A549 (cell line): ENCODE measurements at regions not wholly inside any gene's neighbourhood (a gene's known extent, or its start where the extent isn't known, plus 50 kb on each side); places are given as distances from the start of the nearest gene placed in this dataset.
A peak's percentile ranks its signal among the peaks of the same experiment; 100 is the strongest.

ENCODE experiments used
- ATAC-seq, 2 experiments: fragments of 200-7000 bp in 1 of 2; fragments of >200 bp in 1 of 2; cut with Nextera tagmentation in 1 of 2; cut with Tn5 transposase in 1 of 2; 3 replicates each; pipeline versions ENCODE4 v1.8.0 to v1.9.1; 2018 to 2020; ENCODE audit warnings: mild to moderate bottlenecking in 1 of 2, moderate library complexity in 1 of 2
- CTCF ChIA-PET: fragments of 300-600 bp; sonication (Branson Sonifier 250); formaldehyde crosslinking; extraction: SDS; loops from one replicate; lab custom pipeline; 2021; ENCODE audit warnings: antibody characterized with exemption, inconsistent platforms; lab: Yijun Ruan, JAX
- POLR2A ChIA-PET: fragments of 350-600 bp; formaldehyde crosslinking; extraction: SDS; loops from one replicate; lab custom pipeline; 2021; ENCODE audit warnings: antibody characterized with exemption, inconsistent platforms; lab: Yijun Ruan, JAX
- DNase-seq, 2 experiments: peaks; one replicate each; pipeline versions ENCODE4 v3.0.0 to v3.0.0-alpha.2; 2011 to 2016; ENCODE audit warnings: low read depth in 1 of 2, low spot score in 1 of 2
- FAIRE-seq: peaks from 2 replicates; lab custom pipeline; 2011; peaks lifted over from hg19 to GRCh38; lab: Jason Lieb, UNC
- H3K27ac ChIP-seq, 2 experiments: fragments of >200 bp; sonication (Bioruptor Twin); formaldehyde crosslinking; 3 replicates each; pipeline ENCODE4 v1.5.1; 2016 to 2017
- H3K4me1 ChIP-seq: fragments of >200 bp; sonication (Bioruptor Twin); formaldehyde crosslinking; 3 replicates; pipeline ENCODE4 v1.6.1; 2016
- H3K4me2 ChIP-seq: fragments of >200 bp; sonication (Bioruptor Twin); formaldehyde crosslinking; 3 replicates; pipeline ENCODE4 v1.6.1; 2016
- H3K4me3 ChIP-seq: fragments of >200 bp; sonication (Bioruptor Twin); formaldehyde crosslinking; 3 replicates; pipeline ENCODE4 v1.5.1; 2016
- H3K9me3 ChIP-seq: fragments of >200 bp; sonication (Bioruptor Twin); formaldehyde crosslinking; 3 replicates; pipeline ENCODE4 v1.6.1; 2016
- BHLHE40 ChIP-seq: IDR thresholded peaks from 2 replicates; pipeline ENCODE4 v1.6.1; 2012; ENCODE audit warnings: low read depth, low read length, inconsistent platforms
- CBX2 ChIP-seq: fragments of 200-600 bp; sonication (generic); IDR thresholded peaks from 2 replicates; pipeline ENCODE4 v1.6.1; 2016; ENCODE audit warnings: low read depth, mild to moderate bottlenecking, borderline replicate concordance
- CEBPB ChIP-seq, 2 experiments: fragments of >200 bp in 1 of 2; sonication (Bioruptor Twin) in 1 of 2; formaldehyde crosslinking in 1 of 2; IDR thresholded peaks; 2 replicates each; pipeline ENCODE4 v1.6.1; 2012 to 2016
- EHMT2 ChIP-seq: fragments of 200-600 bp; sonication (generic); IDR thresholded peaks from 2 replicates; pipeline ENCODE4 v1.6.1; 2016; ENCODE audit warnings: antibody characterized with exemption, low read depth, mild to moderate bottlenecking, moderate library complexity
- ESRRA ChIP-seq: fragments of 150-350 bp; IDR thresholded peaks from 2 replicates; pipeline ENCODE4 v1.6.1; 2014; ENCODE audit warnings: mild to moderate bottlenecking, low read length, borderline replicate concordance
- FOSL2 ChIP-seq, 2 experiments: fragments of 450-650 bp in 1 of 2; fragments of >200 bp in 1 of 2; sonication (Bioruptor Twin) in 1 of 2; formaldehyde crosslinking; IDR thresholded peaks; 2 replicates each; pipeline versions ENCODE4 v1.5.0 to v1.6.1; 2016 to 2020; ENCODE audit warnings: mild to moderate bottlenecking in 1 of 2, moderate library complexity in 1 of 2
- GATA3 ChIP-seq: IDR thresholded peaks from 2 replicates; pipeline ENCODE4 v1.6.1; 2012; ENCODE audit warnings: borderline replicate concordance
- HEYL ChIP-seq: fragments of 250-450 bp; sonication (Bioruptor Pico); IDR thresholded peaks from 2 replicates; pipeline ENCODE4 v1.8.0; 2021; ENCODE audit warnings: mild to moderate bottlenecking, moderate library complexity
- KDM1A ChIP-seq: fragments of 200-600 bp; sonication (generic); IDR thresholded peaks from 2 replicates; pipeline ENCODE4 v1.6.1; 2016; ENCODE audit warnings: low read depth, mild to moderate bottlenecking
- MAFK ChIP-seq: fragments of 450-650 bp; IDR thresholded peaks from 2 replicates; pipeline ENCODE4 v1.6.1; 2014; ENCODE audit not compliant: partially characterized antibody
- NFE2L2 ChIP-seq: fragments of 150-350 bp; conservative IDR thresholded peaks from 2 replicates; pipeline ENCODE4 v1.6.1; 2014; ENCODE audit warnings: low read length
- PBX3 ChIP-seq: IDR thresholded peaks from 2 replicates; pipeline ENCODE4 v1.6.1; 2012
- PHF8 ChIP-seq: fragments of 200-600 bp; sonication (generic); IDR thresholded peaks from 2 replicates; pipeline ENCODE4 v1.6.1; 2016; ENCODE audit warnings: low read depth, mild to moderate bottlenecking, antibody characterized with exemption, moderate library complexity, borderline replicate concordance
- POLR2A ChIP-seq: IDR thresholded peaks from 2 replicates; pipeline ENCODE4 v1.6.1; 2012; ENCODE audit warnings: mild to moderate bottlenecking, low read length
- RAD21 ChIP-seq, 2 experiments: fragments of >200 bp in 1 of 2; sonication (Bioruptor Twin) in 1 of 2; formaldehyde crosslinking in 1 of 2; IDR thresholded peaks in 1 of 2; conservative IDR thresholded peaks in 1 of 2; 2 replicates in 1 of 2; 3 replicates in 1 of 2; pipeline ENCODE4 v1.6.1; 2012 to 2018; ENCODE audit warnings: inconsistent platforms in 1 of 2
- RNF2 ChIP-seq: fragments of 200-600 bp; sonication (generic); IDR thresholded peaks from 2 replicates; pipeline ENCODE4 v1.6.1; 2016; ENCODE audit warnings: low read depth, mild to moderate bottlenecking, antibody characterized with exemption, moderate library complexity, borderline replicate concordance
- ZNF302 ChIP-seq: fragments of 250-450 bp; sonication (Bioruptor Pico); IDR thresholded peaks from 2 replicates; pipeline ENCODE4 v1.9.0; 2021; ENCODE audit warnings: inconsistent platforms, mild to moderate bottlenecking, moderate library complexity
- ZSCAN20 ChIP-seq: fragments of 250-450 bp; sonication (Bioruptor Pico); IDR thresholded peaks from 2 replicates; pipeline ENCODE4 v1.8.0; 2022; ENCODE audit warnings: mild to moderate bottlenecking, moderate library complexity
- WGBS: methylation state at CpG from one replicate; pipeline ENCODE4 v1.1.6; 2017; ENCODE audit errors: missing lambda C conversion rate; 5-methylcytosine and 5-hydroxymethylcytosine counted together
- TF ChIP-seq, protein P1 (sequence below): fragments of >200 bp; sonication (Bioruptor Twin); formaldehyde crosslinking; IDR thresholded peaks from 3 replicates; pipeline ENCODE4 v1.5.1; 2016
- TF ChIP-seq, protein P2 (sequence below): fragments of 450-650 bp; IDR thresholded peaks from 2 replicates; pipeline ENCODE4 v1.6.1; 2014; ENCODE audit warnings: antibody characterized with exemption

- Histone ChIP-seq H3K4me2 (no peak overlapping the region), H3K4me1 (no peaks in the 10 kb centered on the region), H3K4me3 (no peak overlapping the region), H3K27ac (no peak overlapping the region), H3K9me3 (no peaks in the 10 kb centered on the region)
- WGBS = 16% methylated on average over 1 of the region's 1 CpG
- no peak for DNase-seq
- ATAC-seq = no peak
- ChIA-PET POLR2A (no interaction called here), CTCF (no interaction called here)
- TF ChIP-seq, protein P1, sequence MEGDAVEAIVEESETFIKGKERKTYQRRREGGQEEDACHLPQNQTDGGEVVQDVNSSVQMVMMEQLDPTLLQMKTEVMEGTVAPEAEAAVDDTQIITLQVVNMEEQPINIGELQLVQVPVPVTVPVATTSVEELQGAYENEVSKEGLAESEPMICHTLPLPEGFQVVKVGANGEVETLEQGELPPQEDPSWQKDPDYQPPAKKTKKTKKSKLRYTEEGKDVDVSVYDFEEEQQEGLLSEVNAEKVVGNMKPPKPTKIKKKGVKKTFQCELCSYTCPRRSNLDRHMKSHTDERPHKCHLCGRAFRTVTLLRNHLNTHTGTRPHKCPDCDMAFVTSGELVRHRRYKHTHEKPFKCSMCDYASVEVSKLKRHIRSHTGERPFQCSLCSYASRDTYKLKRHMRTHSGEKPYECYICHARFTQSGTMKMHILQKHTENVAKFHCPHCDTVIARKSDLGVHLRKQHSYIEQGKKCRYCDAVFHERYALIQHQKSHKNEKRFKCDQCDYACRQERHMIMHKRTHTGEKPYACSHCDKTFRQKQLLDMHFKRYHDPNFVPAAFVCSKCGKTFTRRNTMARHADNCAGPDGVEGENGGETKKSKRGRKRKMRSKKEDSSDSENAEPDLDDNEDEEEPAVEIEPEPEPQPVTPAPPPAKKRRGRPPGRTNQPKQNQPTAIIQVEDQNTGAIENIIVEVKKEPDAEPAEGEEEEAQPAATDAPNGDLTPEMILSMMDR = no peak
- TF ChIP-seq PHF8 (no peak), CBX2 (no peak), GATA3 (no peak), FOSL2 (IDR thresholded peaks at IDR 0.05) (no peak), FOSL2 (CRISPR knock-in tag; IDR thresholded peaks at IDR 0.05) (no peak), HEYL (CRISPR knock-in tag) (no peak), CEBPB (IDR thresholded peaks at IDR 0.05) (no peak), POLR2A (no peak)
- TF ChIP-seq, protein P2, sequence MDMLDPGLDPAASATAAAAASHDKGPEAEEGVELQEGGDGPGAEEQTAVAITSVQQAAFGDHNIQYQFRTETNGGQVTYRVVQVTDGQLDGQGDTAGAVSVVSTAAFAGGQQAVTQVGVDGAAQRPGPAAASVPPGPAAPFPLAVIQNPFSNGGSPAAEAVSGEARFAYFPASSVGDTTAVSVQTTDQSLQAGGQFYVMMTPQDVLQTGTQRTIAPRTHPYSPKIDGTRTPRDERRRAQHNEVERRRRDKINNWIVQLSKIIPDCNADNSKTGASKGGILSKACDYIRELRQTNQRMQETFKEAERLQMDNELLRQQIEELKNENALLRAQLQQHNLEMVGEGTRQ = no peak
- FAIRE-seq = no peak
Observed at GRCh38 chr9:103913899-103914298, 180.2 kb upstream of the SMC2 start.

DNA sequence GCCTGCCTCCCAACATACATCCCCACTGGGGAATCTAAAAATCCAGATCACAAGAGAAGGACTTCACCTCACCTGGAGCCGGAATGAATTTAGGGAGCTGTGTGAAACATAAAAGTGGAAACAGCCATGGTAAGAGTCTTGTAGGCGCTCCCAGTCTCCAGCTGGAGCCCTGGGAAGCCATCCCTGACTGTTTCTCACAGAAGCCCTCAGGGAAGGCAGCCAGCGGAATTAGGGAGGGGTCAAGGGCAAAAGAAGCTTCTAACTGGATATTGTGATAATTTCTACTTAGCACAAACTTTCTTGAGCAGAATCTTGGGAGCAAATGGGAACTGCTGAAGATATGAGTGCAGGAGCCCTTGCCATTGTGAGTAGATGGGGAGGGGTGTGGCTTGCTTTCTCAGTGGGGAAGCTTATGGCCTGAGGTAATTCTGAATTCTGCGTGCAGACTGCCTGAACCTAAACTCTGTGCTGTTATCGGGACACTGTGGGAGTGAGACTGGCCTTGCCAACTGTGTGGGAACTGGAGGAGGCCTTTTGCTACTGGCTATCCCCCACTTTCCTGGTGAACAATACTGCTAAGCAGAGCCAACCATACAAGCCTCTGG is 174.4 kb upstream of the SMC2 start:
- POLR2A ChIA-PET = no interaction called here
- Histone ChIP-seq H3K9me3 (no peaks in the 10 kb centered on the region), H3K4me1 (no peaks in the 10 kb centered on the region), H3K4me3 (no peak overlapping the region), H3K27ac (no peak overlapping the region), H3K4me2 (no peak overlapping the region)
- no peak for ATAC-seq
- TF ChIP-seq, protein P2 = no peak
- TF ChIP-seq ZSCAN20 (CRISPR knock-in tag) (no peak), BHLHE40 (no peak), NFE2L2 (no peak), RNF2 (no peak), RAD21 (conservative IDR thresholded peaks at IDR 0.05 in 1 of 2, IDR thresholded peaks at IDR 0.05 in 1 of 2) (no peak), CBX2 (no peak), ESRRA (no peak), MAFK (no peak), EHMT2 (no peak), CEBPB (IDR thresholded peaks at IDR 0.05) (no peak), PBX3 (no peak)
- DNase-seq = no peak
- WGBS = 56% methylated on average over 5 of the region's 5 CpGs
- no peak for FAIRE-seq
- CTCF ChIA-PET = no interaction called here

GRCh38 chr9:103928442-103928841 is 165.7 kb upstream of the SMC2 start:
- H3K4me2 ChIP-seq = no peak overlapping the region
- no peak overlapping the region for H3K27ac ChIP-seq
- no peaks in the 10 kb centered on the region for H3K4me1 ChIP-seq
- ATAC-seq (no peak), FAIRE-seq (no peak), DNase-seq (peak in 1 of 2 experiments; percentile 12)
- H3K4me3 ChIP-seq = no peak overlapping the region
- ChIA-PET CTCF (no interaction called here), POLR2A (no interaction called here)
- WGBS = 38% methylated on average over 3 of the region's 3 CpGs
- no peaks in the 10 kb centered on the region for H3K9me3 ChIP-seq
- TF ChIP-seq KDM1A = no peak
- no peak for TF ChIP-seq EHMT2
- TF ChIP-seq RAD21 (conservative IDR thresholded peaks at IDR 0.05 in 1 of 2, IDR thresholded peaks at IDR 0.05 in 1 of 2) = peak; percentile 31; a peak in 2 of 5 replicates
- no peak for TF ChIP-seq ZNF302 (CRISPR knock-in tag)
- TF ChIP-seq, all 56 proteins: peak for 1
